HG03354 (cell line): ENCODE measurements at regions not wholly inside any gene's neighbourhood (a gene's known extent, or its start where the extent isn't known, plus 50 kb on each side); places are given as distances from the start of the nearest gene placed in this dataset.
"Not testable (repeated sequence)": the region's sequence is repeated elsewhere in the genome, so short reads cannot be mapped to it uniquely, and the experiment has no call there.

Experiments
- ATAC-seq: cut with Tn5 transposase; IDR thresholded peaks from one replicate; pipeline ENCODE4 v1.9.1; 2021; ENCODE audit warnings: mild to moderate bottlenecking; ENCODE audit not compliant: unreplicated experiment, poor library complexity, severe bottlenecking

GRCh38 chr16:76796978-76797377 is 394.0 kb upstream of the MON1B start:
- no peak for ATAC-seq

DNA sequence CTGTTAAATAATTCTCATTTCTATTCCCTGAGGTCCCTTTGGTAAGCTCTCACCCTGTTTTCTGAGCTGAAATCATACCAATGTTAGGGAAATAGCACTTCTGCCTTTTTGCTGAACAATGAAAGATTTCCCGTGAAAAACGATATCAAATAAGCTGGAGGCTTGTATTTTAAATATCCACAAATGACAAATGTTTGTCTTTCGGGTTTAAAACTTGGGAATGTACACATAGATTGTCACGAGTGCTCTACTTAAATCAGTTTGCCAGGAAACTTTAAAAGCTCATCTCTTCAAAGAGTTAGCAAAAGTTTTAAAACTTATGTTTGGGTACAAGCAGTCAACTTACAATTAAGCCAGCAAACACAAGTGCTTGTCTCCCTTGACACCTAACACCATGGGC is 393.5 kb upstream of the MON1B start:
- ATAC-seq: no peak

GRCh38 chr16:76800196-76800595 is 390.8 kb upstream of the MON1B start:
- ATAC-seq: no peak

- ATAC-seq: no peak
Observed at GRCh38 chr16:76801357-76801756, 389.6 kb upstream of the MON1B start.

DNA sequence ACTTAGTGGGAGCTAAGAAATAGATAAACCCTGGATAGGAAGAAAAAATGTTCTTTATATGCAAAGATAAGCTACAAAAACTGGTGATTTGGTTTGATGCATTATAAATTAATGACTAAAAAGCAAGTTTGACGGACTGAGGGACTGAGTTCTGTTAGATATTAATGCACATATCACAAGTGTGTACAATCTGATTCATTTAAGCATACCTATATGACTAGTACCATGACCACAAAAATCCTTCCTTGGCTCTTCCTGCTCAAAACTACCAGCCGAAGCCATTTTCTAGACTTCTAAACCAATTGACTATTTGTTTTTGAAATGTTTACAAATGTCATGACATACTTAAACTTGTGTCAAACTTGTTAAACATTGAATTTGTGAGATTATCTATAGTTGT is 374.5 kb upstream of the MON1B start:
- ATAC-seq: no peak

DNA sequence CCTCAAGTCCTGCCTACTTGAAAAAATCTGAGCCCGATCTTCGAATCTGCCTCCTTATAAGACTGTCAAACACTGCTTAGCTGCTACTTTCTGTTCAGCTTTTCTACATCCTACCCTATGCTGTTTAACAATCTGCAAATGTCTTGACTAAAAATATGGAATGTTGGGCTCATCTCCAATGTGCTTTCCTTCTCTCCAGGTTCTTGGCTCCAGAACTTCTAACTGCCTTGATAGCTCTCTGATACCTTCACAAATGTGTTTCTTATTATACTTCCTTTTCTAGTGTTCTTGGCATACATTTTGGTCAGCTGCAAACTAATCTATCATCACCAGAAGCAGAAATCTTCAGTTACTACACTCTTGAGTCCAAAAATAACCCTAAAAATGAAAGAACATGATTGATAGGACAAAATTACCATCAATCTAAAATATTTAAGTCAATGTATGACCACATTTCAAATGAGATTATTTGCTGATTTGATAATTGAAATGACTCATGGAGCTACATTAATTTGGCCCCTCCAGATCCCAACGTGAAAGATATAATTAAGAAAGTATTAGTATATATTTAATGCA is 372.3 kb upstream of the MON1B start:
- no peak for ATAC-seq

DNA sequence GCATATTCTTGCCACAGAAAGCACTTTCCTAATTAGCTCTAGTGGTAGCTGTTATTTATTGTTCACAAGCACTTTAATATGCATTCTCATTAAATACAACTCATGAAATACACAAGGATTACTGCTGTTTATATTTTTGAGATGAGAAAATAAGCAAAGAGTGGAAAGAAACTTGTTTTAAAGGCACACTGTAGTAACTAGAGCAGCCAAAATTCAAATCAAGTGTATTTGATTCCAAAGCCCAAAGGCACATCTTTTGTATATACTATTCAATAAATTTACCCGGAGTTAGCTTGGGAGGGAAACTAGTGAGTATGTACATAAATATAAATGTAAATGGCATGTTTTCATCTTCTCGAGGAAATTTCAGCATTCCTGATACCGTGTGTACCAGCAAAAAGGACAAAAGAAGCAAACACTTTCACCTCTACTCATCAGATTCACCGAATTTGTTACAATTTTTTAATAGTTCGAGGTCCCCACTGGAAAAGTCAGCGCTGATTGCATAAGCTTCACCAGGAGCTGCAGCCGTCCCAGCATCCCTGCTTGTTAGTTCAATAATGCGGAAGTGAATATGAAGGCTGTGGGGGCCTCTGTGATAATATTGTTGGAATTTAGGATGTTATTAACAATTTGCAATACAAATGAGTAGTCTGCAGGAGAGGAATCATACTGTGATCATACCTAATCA is 371.6 kb upstream of the MON1B start:
- no peak for ATAC-seq

GRCh38 chr16:76824221-76824620 is 366.8 kb upstream of the MON1B start:
- ATAC-seq: no peak

- no peak for ATAC-seq
Observed at GRCh38 chr16:76824791-76825190, 366.2 kb upstream of the MON1B start.

- ATAC-seq: no peak
Observed at GRCh38 chr16:76835339-76835738, 355.7 kb upstream of the MON1B start.

- ATAC-seq: no peak
Observed at GRCh38 chr16:76835779-76836300, 355.1 kb upstream of the MON1B start.

DNA sequence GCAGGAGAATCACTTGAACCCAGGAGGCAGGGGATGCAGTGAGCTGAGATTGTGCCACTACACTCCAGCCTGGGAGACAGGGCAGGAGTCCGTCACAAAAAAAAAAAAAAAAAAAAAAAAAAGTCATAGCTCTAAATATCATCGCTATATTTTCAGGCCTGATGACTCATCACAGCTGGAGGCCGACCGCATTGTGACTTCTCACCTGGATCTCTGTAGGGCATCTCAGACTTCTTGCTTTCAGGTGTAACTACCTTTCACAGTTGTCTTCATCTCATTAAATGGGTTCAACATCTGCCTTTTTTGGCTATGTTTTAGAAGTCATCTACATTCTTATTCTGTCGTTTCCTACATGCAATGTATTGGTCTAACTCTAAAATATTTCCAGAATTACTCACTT is 353.1 kb upstream of the MON1B start:
- ATAC-seq: no peak

- no peak for ATAC-seq
Observed at GRCh38 chr16:76854234-76854633, 336.8 kb upstream of the MON1B start.

- no peak for ATAC-seq
Observed at GRCh38 chr16:76856112-76856511, 334.9 kb upstream of the MON1B start.

GRCh38 chr16:76857402-76857801 is 333.6 kb upstream of the MON1B start:
- ATAC-seq: no peak

- no peak for ATAC-seq
Observed at GRCh38 chr16:76862901-76863300, 328.1 kb upstream of the MON1B start.

- no peak for ATAC-seq
Observed at GRCh38 chr16:76866994-76867393, 324.0 kb upstream of the MON1B start.

GRCh38 chr16:76875898-76876297 is 315.1 kb upstream of the MON1B start:
- ATAC-seq: no peak

DNA sequence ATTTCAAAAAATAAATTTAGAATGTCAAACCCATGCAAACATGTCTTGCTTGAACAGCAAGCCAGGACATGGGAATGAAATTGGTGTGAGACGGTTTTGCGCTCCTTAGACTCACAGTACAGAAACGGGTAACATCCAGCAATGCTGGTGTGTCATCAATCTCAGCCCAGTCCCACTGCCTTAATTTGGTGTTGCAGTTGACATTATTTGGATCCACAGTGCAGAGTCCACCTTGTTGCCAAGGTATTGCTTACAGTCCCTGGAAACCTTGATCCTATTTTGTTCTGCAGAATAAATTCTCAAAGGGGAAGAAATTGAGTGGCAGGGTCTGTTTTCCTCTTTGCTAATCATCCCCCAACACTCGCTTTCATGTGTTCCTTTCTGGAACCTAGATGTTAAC is 311.6 kb upstream of the MON1B start:
- no peak for ATAC-seq

DNA sequence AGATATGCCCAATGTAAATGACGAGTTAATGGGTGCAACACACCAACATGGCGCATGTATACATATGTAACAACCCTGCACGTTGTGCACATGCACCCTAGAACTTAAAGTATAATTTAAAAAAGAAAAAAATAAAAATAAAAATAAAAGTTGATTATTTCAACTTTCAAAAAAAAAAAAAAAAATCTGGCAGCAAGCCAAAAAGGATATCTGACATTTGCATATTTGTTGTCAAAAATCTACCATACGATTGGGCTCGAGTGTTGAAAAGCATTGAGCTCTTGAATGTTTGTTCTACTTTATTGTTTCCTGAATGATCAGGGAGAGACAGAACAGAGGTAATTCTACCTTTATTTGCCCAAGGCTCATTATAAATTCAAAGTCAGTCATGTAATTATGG is 310.5 kb upstream of the MON1B start:
- not testable (repeated sequence) for ATAC-seq

DNA sequence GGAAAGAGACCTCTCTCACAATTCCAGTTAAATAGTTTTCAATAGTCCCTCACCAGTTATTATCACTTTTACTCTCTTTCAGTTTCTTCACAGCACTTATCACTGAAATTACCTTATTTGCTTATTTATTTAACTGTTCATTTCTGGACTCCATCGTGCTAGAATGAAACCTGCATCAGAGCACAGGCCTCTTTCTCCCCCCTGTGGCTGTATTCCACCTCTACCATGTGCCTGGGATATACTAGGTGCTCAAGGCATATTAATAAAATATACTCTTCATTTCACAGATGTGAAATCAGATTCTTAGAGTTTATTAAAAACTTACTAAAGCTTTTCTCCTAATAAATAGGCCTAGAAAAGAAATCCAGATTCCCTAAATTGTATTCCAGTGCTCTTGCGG is 308.9 kb upstream of the MON1B start:
- ATAC-seq: no peak

DNA sequence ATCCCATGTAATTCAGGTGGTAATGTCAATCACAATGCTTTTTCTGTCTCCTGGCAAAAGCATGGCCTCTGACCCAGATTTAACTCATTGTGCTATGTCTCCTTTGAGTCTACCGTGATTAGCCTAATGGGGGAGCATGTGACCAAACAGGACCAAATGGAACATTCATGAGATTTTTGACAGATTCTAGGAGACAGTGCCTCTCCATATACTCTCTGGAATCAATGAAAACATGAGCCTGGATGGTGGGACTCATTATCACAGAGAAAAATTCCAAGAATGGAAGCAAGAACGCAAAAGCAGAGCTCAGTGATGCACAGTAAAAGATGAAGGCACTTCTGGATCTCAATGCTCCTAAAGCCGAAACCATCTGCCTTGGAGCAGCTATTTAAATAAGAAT is 307.9 kb upstream of the MON1B start:
- no peak for ATAC-seq
